WI38 (cell line): ENCODE measurements at regions not wholly inside any gene's neighbourhood (a gene's known extent, or its start where the extent isn't known, plus 50 kb on each side); places are given as distances from the start of the nearest gene placed in this dataset.

Source experiments
- H3K4me3 ChIP-seq: 2 replicates; pipeline ENCODE4 v1.5.1; 2011; ENCODE audit warnings: low read depth, mild to moderate bottlenecking, control low read depth, low read length
- TF ChIP-seq, protein P1 (sequence below): IDR thresholded peaks from 2 replicates; pipeline ENCODE4 v1.5.1; 2012; ENCODE audit warnings: low read depth, mild to moderate bottlenecking, control low read depth, low read length

- TF ChIP-seq, protein P1, sequence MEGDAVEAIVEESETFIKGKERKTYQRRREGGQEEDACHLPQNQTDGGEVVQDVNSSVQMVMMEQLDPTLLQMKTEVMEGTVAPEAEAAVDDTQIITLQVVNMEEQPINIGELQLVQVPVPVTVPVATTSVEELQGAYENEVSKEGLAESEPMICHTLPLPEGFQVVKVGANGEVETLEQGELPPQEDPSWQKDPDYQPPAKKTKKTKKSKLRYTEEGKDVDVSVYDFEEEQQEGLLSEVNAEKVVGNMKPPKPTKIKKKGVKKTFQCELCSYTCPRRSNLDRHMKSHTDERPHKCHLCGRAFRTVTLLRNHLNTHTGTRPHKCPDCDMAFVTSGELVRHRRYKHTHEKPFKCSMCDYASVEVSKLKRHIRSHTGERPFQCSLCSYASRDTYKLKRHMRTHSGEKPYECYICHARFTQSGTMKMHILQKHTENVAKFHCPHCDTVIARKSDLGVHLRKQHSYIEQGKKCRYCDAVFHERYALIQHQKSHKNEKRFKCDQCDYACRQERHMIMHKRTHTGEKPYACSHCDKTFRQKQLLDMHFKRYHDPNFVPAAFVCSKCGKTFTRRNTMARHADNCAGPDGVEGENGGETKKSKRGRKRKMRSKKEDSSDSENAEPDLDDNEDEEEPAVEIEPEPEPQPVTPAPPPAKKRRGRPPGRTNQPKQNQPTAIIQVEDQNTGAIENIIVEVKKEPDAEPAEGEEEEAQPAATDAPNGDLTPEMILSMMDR, result no peak
- H3K4me3 ChIP-seq, result no peak overlapping the region
Measured at GRCh38 chr5:168022446-168023169, 268.8 kb upstream of the WWC1 start.

DNA sequence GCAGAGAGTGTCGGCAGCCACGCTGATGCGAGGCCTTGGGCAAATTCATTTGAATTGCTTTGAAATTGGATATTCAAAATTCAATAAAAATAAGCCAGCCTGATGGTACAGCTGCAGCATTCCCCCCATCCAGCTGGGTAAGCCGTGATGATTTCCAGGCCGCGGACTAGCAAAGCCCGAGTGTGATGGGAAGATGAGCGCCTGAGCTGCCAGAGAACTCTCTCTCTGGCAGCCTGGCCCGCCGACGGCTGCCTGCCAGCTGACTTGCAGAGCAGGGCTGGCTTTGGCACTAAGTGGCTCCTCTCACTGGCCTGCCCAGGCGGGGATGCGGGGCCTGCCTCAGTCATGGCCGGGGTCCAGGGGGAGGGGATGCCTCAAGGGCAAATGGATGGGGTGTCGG lies 268.3 kb upstream of the WWC1 start:
- H3K4me3 ChIP-seq, result no peak overlapping the region
- TF ChIP-seq, protein P1, result no peak

- TF ChIP-seq, protein P1, result no peak
- no peak overlapping the region for H3K4me3 ChIP-seq
Measured at GRCh38 chr5:168024306-168024705, 267.1 kb upstream of the WWC1 start.

- TF ChIP-seq, protein P1, result no peak
- H3K4me3 ChIP-seq, result no peak overlapping the region
Measured at GRCh38 chr5:168027007-168027406, 264.4 kb upstream of the WWC1 start.

GRCh38 chr5:168030912-168031311 lies 260.5 kb upstream of the WWC1 start:
- H3K4me3 ChIP-seq, result no peak overlapping the region
- TF ChIP-seq, protein P1, result no peak

DNA sequence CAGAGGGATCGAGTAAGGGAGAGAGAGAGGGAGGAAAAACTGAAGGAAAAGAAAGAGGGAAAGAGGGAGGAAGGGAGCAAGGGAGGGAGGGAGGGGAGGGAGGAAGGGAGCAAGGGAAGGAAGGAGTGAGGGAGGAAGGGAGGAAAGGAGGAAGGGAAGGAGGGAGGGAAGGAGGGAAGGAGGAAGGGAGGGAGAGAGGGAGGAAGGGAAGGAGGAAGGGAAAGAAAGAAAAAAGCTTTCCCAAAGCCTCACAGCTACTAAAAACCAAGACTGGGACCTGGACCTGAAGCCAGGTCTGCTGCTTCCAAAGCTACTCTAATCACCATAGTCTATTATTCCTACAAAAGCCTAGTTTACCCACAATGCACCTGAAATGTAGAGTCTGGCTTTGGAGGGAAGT lies 259.8 kb upstream of the WWC1 start:
- TF ChIP-seq, protein P1, result no peak
- H3K4me3 ChIP-seq, result no peak overlapping the region

DNA sequence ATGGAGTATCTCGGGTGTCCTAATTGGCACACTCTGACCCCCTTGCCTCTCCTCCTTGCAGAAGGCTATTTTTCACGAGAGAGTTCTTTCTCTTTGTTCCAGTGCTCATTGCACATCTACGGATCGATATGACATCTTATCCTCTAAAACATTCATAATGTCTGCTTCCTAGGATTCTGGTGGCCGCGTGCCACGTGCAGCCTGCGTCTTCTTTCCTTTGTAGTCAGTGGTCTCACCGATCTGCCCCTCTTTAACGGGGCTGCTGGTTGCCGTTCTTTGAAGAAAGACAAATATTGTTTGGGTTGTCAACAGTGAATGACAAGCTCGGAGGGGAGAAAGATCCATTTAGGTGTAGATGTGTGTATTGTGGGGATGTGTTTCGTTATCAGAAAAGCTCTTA lies 252.4 kb upstream of the WWC1 start:
- TF ChIP-seq, protein P1, result no peak
- no peak overlapping the region for H3K4me3 ChIP-seq
